ENCODE measurements at regions not wholly inside any gene's neighbourhood (a gene's known extent, or its start where the extent isn't known, plus 50 kb on each side); places are given as distances from the start of the nearest gene placed in this dataset.
A peak's percentile ranks its signal among the peaks of the same experiment; 100 is the strongest.

- no peak for DNase-seq
- no peaks in the 10 kb centered on the region for H3K27me3 ChIP-seq
- no peak for FAIRE-seq
- no peak for ATAC-seq
- no peak overlapping the region for H3K4me3 ChIP-seq
- 44 to 45% methylated on average over 3 of the region's 3 CpGs for WGBS, 2 donors
- H3K36me3 ChIP-seq: no peaks in the 10 kb centered on the region
- peak overlapping the region in 2 of 4 donors; percentile 98 for H3K27ac ChIP-seq
- intact Hi-C loops (cut with DNase I): no loop called here
- H3K4me1 ChIP-seq: peaks cover 8 to 28% (median 25%) of the 10 kb centered on the region in 3 donors
- H3K9me3 ChIP-seq: peaks cover 0 to 3% (median 0%) of the 10 kb centered on the region in 4 donors
- no peak for TF ChIP-seq CTCF (IDR thresholded peaks at IDR 0.05)
Measured at GRCh38 chr13:33544308-33544707, 258.8 kb upstream of the STARD13 start.

- Histone ChIP-seq H3K36me3 (no peaks in the 10 kb centered on the region), H3K9me3 (peaks cover 0 to 3% (median 0%) of the 10 kb centered on the region in 4 donors), H3K27ac (no peak overlapping the region), H3K4me1 (peaks cover 8 to 28% (median 25%) of the 10 kb centered on the region in 3 donors), H3K27me3 (no peaks in the 10 kb centered on the region), H3K4me3 (no peak overlapping the region)
- ATAC-seq: no peak
- no peak for DNase-seq
- WGBS, 2 donors: 80 to 94% methylated on average over 3 of the region's 3 CpGs
- intact Hi-C loops (cut with DNase I): no loop called here
- no peak for TF ChIP-seq CTCF (IDR thresholded peaks at IDR 0.05)
- no peak for FAIRE-seq
Measured at GRCh38 chr13:33545492-33545891, 259.9 kb upstream of the STARD13 start.

GRCh38 chr13:33547035-33547434, 261.5 kb upstream of the STARD13 start:
- intact Hi-C loops (cut with DNase I): no loop called here
- H3K9me3 ChIP-seq: peaks cover 0 to 3% (median 0%) of the 10 kb centered on the region in 4 donors
- no peak for TF ChIP-seq CTCF (IDR thresholded peaks at IDR 0.05)
- no peak overlapping the region for H3K4me3 ChIP-seq
- no peak for ATAC-seq
- no peak overlapping the region for H3K27ac ChIP-seq
- no peak for FAIRE-seq
- no peaks in the 10 kb centered on the region for H3K27me3 ChIP-seq
- 7 to 11% methylated on average over 1 of the region's 1 CpG for WGBS, 2 donors
- no peak for DNase-seq
- H3K4me1 ChIP-seq: peaks cover 8 to 19% (median 12%) of the 10 kb centered on the region in 3 donors
- no peaks in the 10 kb centered on the region for H3K36me3 ChIP-seq

- Histone ChIP-seq H3K27me3 (no peaks in the 10 kb centered on the region), H3K27ac (no peak overlapping the region), H3K9me3 (peaks cover 0 to 3% (median 0%) of the 10 kb centered on the region in 4 donors), H3K4me1 (peaks cover 8 to 19% (median 12%) of the 10 kb centered on the region in 3 donors), H3K36me3 (no peaks in the 10 kb centered on the region), H3K4me3 (no peak overlapping the region)
- intact Hi-C loops (cut with DNase I): no loop called here
- ATAC-seq (no peak), FAIRE-seq (peak; percentile 20), DNase-seq (no peak)
- no peak for TF ChIP-seq CTCF (IDR thresholded peaks at IDR 0.05)
Measured at GRCh38 chr13:33548069-33548468, 262.5 kb upstream of the STARD13 start.

GRCh38 chr13:33550276-33550675, 264.7 kb upstream of the STARD13 start:
- DNase-seq (no peak), FAIRE-seq (no peak), ATAC-seq (no peak)
- no peaks in the 10 kb centered on the region for H3K36me3 ChIP-seq
- H3K27me3 ChIP-seq: no peaks in the 10 kb centered on the region
- H3K4me3 ChIP-seq: no peak overlapping the region
- no peak for TF ChIP-seq CTCF (IDR thresholded peaks at IDR 0.05)
- peaks cover 0 to 3% (median 0%) of the 10 kb centered on the region in 4 donors for H3K9me3 ChIP-seq
- intact Hi-C loops (cut with DNase I): no loop called here
- 95 to 98% methylated on average over 3 of the region's 3 CpGs for WGBS, 2 donors
- H3K4me1 ChIP-seq: peaks cover 0 to 7% (median 0%) of the 10 kb centered on the region in 3 donors
- no peak overlapping the region for H3K27ac ChIP-seq

All from pancreas (tissue), 10 donors.